ENCODE measurements at regions not wholly inside any gene's neighbourhood (a gene's known extent, or its start where the extent isn't known, plus 50 kb on each side); places are given as distances from the start of the nearest gene placed in this dataset.

DNA sequence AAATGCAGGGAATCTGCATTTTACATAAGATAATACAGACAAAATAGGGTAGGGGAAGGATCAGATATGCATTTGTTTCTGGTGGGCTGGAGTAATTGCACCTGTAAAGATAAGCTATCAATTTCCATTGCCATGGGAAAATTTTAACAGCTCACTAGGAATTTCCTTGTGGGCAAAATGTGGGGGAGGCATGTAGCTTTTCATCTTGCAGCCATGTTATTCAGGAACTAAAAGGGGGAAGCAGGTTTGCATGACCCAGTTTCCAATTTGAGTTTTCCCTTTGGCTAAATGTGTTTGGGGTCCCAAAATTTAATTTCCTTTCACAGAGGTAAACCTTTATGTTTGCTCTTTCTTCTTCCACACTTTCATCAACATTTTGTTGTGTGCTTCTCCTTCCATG is 624.4 kb downstream of the NYAP2 start:
- no peaks in the 10 kb centered on the region for H3K27me3 ChIP-seq (ENCODE audit: control insufficient read depth in 3 of 3, insufficient read depth in 3 of 3, low read length in 2 of 3)
- no peak overlapping the region for H3K9ac ChIP-seq (ENCODE audit: insufficient read depth in 1 of 2, low read length in 2 of 2)
- no peaks in the 10 kb centered on the region for H3K4me1 ChIP-seq (ENCODE audit: control insufficient read depth in 5 of 5, insufficient read depth in 5 of 5, low read length in 5 of 5)
- TF ChIP-seq, protein P1, sequence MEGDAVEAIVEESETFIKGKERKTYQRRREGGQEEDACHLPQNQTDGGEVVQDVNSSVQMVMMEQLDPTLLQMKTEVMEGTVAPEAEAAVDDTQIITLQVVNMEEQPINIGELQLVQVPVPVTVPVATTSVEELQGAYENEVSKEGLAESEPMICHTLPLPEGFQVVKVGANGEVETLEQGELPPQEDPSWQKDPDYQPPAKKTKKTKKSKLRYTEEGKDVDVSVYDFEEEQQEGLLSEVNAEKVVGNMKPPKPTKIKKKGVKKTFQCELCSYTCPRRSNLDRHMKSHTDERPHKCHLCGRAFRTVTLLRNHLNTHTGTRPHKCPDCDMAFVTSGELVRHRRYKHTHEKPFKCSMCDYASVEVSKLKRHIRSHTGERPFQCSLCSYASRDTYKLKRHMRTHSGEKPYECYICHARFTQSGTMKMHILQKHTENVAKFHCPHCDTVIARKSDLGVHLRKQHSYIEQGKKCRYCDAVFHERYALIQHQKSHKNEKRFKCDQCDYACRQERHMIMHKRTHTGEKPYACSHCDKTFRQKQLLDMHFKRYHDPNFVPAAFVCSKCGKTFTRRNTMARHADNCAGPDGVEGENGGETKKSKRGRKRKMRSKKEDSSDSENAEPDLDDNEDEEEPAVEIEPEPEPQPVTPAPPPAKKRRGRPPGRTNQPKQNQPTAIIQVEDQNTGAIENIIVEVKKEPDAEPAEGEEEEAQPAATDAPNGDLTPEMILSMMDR (IDR thresholded peaks at IDR 0.05; ENCODE audit: control extremely low read depth, extremely low read depth): no peak
- no peaks in the 10 kb centered on the region for H3K36me3 ChIP-seq (ENCODE audit: control insufficient read depth in 4 of 4, insufficient read depth in 4 of 4, low read length in 4 of 4)
- DNase-seq (no peak), ATAC-seq (ENCODE audit: insufficient read depth, low FRiP score) (no peak)
- H3K4me3 ChIP-seq: no peak overlapping the region
- no peaks in the 10 kb centered on the region for H3K9me3 ChIP-seq (ENCODE audit: control insufficient read depth in 4 of 4, insufficient read depth in 3 of 4, low read length in 3 of 4)
- no peak overlapping the region for H3K27ac ChIP-seq (ENCODE audit: low read depth in 1 of 2, low read length in 1 of 2)

DNA sequence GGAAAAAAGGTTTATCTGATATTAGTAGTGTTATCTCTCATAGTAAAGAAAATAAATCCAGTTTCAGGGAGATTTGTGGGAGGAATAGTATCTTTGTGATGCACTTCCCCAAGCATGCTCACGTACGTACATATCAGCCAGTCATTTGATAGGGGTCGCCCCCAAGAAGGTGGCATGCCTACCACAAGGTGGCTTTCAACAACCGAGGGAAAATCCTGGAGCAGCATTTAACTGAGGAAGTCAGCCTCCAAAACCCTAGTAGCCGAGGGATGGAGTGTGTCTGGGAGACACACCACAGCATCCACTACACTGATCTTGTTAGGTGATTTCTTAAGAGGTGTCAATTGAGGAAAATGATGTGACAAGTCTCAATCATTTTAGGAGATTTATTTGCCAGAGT is 623.9 kb downstream of the NYAP2 start:
- 57 to 68% methylated on average over 5 of the region's 5 CpGs for WGBS, 2 donors
- Histone ChIP-seq H3K36me3 (ENCODE audit: control insufficient read depth in 4 of 4, insufficient read depth in 4 of 4, low read length in 4 of 4) (no peaks in the 10 kb centered on the region), H3K4me3 (no peak overlapping the region), H3K4me1 (ENCODE audit: control insufficient read depth in 5 of 5, insufficient read depth in 5 of 5, low read length in 5 of 5) (no peaks in the 10 kb centered on the region), H3K9me3 (ENCODE audit: control insufficient read depth in 4 of 4, insufficient read depth in 3 of 4, low read length in 3 of 4) (peaks cover 0 to 3% (median 0%) of the 10 kb centered on the region in 4 donors), H3K27ac (ENCODE audit: low read depth in 1 of 2, low read length in 1 of 2) (no peak overlapping the region), H3K9ac (ENCODE audit: insufficient read depth in 1 of 2, low read length in 2 of 2) (no peak overlapping the region), H3K27me3 (ENCODE audit: control insufficient read depth in 3 of 3, insufficient read depth in 3 of 3, low read length in 2 of 3) (no peaks in the 10 kb centered on the region)
- TF ChIP-seq, protein P1 (IDR thresholded peaks at IDR 0.05; ENCODE audit: control extremely low read depth, extremely low read depth): no peak
- ATAC-seq (ENCODE audit: insufficient read depth, low FRiP score) (no peak), DNase-seq (no peak)

DNA sequence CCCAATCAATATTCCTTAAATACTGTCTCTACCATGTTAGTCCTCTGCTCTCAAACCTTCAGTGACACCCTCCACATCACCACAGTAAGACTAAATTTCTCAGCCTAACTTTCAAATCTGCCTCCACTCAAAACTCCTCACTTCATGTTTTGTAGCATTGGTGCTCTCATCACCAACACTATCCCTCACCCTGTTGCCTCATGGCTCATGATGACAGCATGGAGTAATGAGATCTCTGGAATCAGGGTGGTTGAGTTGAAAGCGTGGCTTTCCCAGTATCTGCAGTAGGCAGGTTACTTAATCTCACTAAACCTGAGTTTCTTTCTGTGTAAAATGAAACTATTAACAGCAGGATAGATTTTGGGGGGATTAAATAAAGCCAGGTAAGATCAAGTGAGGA is 621.4 kb downstream of the NYAP2 start:
- H3K9me3 ChIP-seq (ENCODE audit: control insufficient read depth in 4 of 4, insufficient read depth in 3 of 4, low read length in 3 of 4): peaks cover 0 to 6% (median 0%) of the 10 kb centered on the region in 4 donors
- no peaks in the 10 kb centered on the region for H3K36me3 ChIP-seq (ENCODE audit: control insufficient read depth in 4 of 4, insufficient read depth in 4 of 4, low read length in 4 of 4)
- no peak overlapping the region for H3K4me3 ChIP-seq
- no peaks in the 10 kb centered on the region for H3K27me3 ChIP-seq (ENCODE audit: control insufficient read depth in 3 of 3, insufficient read depth in 3 of 3, low read length in 2 of 3)
- WGBS, 2 donors: 90 to 91% methylated on average over 1 of the region's 1 CpG
- TF ChIP-seq, protein P1 (IDR thresholded peaks at IDR 0.05; ENCODE audit: control extremely low read depth, extremely low read depth): no peak
- H3K4me1 ChIP-seq (ENCODE audit: control insufficient read depth in 5 of 5, insufficient read depth in 5 of 5, low read length in 5 of 5): no peaks in the 10 kb centered on the region
- no peak for ATAC-seq (ENCODE audit: insufficient read depth, low FRiP score)
- no peak overlapping the region for H3K27ac ChIP-seq (ENCODE audit: low read depth in 1 of 2, low read length in 1 of 2)
- no peak overlapping the region for H3K9ac ChIP-seq (ENCODE audit: insufficient read depth in 1 of 2, low read length in 2 of 2)
- DNase-seq: no peak

- H3K4me1 ChIP-seq (ENCODE audit: control insufficient read depth in 5 of 5, insufficient read depth in 5 of 5, low read length in 5 of 5): no peaks in the 10 kb centered on the region
- DNase-seq: no peak
- H3K27me3 ChIP-seq (ENCODE audit: control insufficient read depth in 3 of 3, insufficient read depth in 3 of 3, low read length in 2 of 3): no peaks in the 10 kb centered on the region
- ATAC-seq (ENCODE audit: insufficient read depth, low FRiP score): no peak
- H3K9ac ChIP-seq (ENCODE audit: insufficient read depth in 1 of 2, low read length in 2 of 2): no peak overlapping the region
- TF ChIP-seq, protein P1 (IDR thresholded peaks at IDR 0.05; ENCODE audit: control extremely low read depth, extremely low read depth): no peak
- H3K36me3 ChIP-seq (ENCODE audit: control insufficient read depth in 4 of 4, insufficient read depth in 4 of 4, low read length in 4 of 4): no peaks in the 10 kb centered on the region
- no peak overlapping the region for H3K4me3 ChIP-seq
- peaks cover 0 to 6% (median 0%) of the 10 kb centered on the region in 4 donors for H3K9me3 ChIP-seq (ENCODE audit: control insufficient read depth in 4 of 4, insufficient read depth in 3 of 4, low read length in 3 of 4)
- no peak overlapping the region for H3K27ac ChIP-seq (ENCODE audit: low read depth in 1 of 2, low read length in 1 of 2)
Measured at GRCh38 chr2:226020176-226020575, 620.7 kb downstream of the NYAP2 start.

Data from lung (tissue), 11 donors.